H1 (cell line): ENCODE measurements at regions not wholly inside any gene's neighbourhood (a gene's known extent, or its start where the extent isn't known, plus 50 kb on each side); places are given as distances from the start of the nearest gene placed in this dataset.
A peak's percentile ranks its signal among the peaks of the same experiment; 100 is the strongest.

Experiments
- CTCF ChIA-PET: fragments of 300-600 bp; sonication (Branson Sonifier 250); formaldehyde crosslinking; loops from one replicate; lab custom pipeline; 2021; ENCODE audit not compliant: partially characterized antibody; lab: Charles Lee
- POLR2A ChIA-PET: fragments of 300-600 bp; sonication (Branson Sonifier 250); formaldehyde crosslinking; loops from one replicate; lab custom pipeline; 2021; ENCODE audit warnings: inconsistent platforms; ENCODE audit not compliant: partially characterized antibody; lab: Charles Lee
- DNase-seq, 2 experiments: peaks; one replicate each; pipeline versions ENCODE4 v3.0.0 to v3.0.0-alpha.2; 2010 to 2022; ENCODE audit warnings: low spot score in 2 of 2, low read depth in 1 of 2, mixed read lengths in 1 of 2
- FAIRE-seq: peaks from 2 replicates; lab custom pipeline; 2011; peaks lifted over from hg19 to GRCh38; lab: Jason Lieb, UNC
- H2AFZ ChIP-seq: 2 replicates; pipeline ENCODE4 v1.8.1; 2012; ENCODE audit warnings: low read length, inconsistent platforms
- H2AK5ac ChIP-seq: 2 replicates; pipeline ENCODE4 v1.6.1; 2013; ENCODE audit warnings: low read depth, low read length
- H2BK120ac ChIP-seq: replicated peaks from 2 replicates; pipeline ENCODE3; 2013; ENCODE audit warnings: low read depth, low read length, inconsistent platforms
- H2BK12ac ChIP-seq: 2 replicates; pipeline ENCODE4 v1.6.1; 2013; ENCODE audit warnings: low read depth, low read length
- H2BK15ac ChIP-seq: 2 replicates; pipeline ENCODE4 v1.6.1; 2013; ENCODE audit warnings: low read length
- H2BK20ac ChIP-seq: 2 replicates; pipeline ENCODE4 v1.6.1; 2013; ENCODE audit warnings: low read length
- H2BK5ac ChIP-seq: 2 replicates; pipeline ENCODE4 v1.6.1; 2013; ENCODE audit warnings: low read depth, low read length
- H3K14ac ChIP-seq: 2 replicates; pipeline ENCODE4 v1.6.1; 2013; ENCODE audit warnings: inconsistent platforms; ENCODE audit not compliant: insufficient read length
- H3K18ac ChIP-seq: 2 replicates; pipeline ENCODE4 v1.6.1; 2013; ENCODE audit warnings: low read length; ENCODE audit errors: extremely low read depth
- H3K23ac ChIP-seq: 2 replicates; pipeline ENCODE4 v1.6.1; 2013; ENCODE audit warnings: inconsistent platforms; ENCODE audit not compliant: insufficient read length
- H3K23me2 ChIP-seq: 2 replicates; pipeline ENCODE4 v1.6.1; 2013; ENCODE audit warnings: low read depth, low read length
- H3K27ac ChIP-seq: 2 replicates; pipeline ENCODE4 v1.6.1; 2011; ENCODE audit warnings: low read depth, low read length, inconsistent platforms
- H3K27me3 ChIP-seq, 4 experiments: replicated peaks in 1 of 4; 1 replicate in 1 of 4; 2 replicates in 3 of 4; pipeline versions ENCODE4 v1.6.1 to v1.8.1; 2011 to 2013; ENCODE audit warnings: low read length in 3 of 4, mild to moderate bottlenecking in 3 of 4, inconsistent platforms in 2 of 4, mixed read lengths in 2 of 4, moderate library complexity in 1 of 4; ENCODE audit not compliant: control insufficient read depth in 3 of 4, insufficient read depth in 3 of 4; ENCODE audit errors: extremely low read depth in 1 of 4
- H3K36me3 ChIP-seq, 4 experiments: 2 replicates each; pipeline versions ENCODE4 v1.6.1 to v1.8.1; 2011 to 2013; ENCODE audit warnings: mild to moderate bottlenecking in 4 of 4, low read length in 3 of 4, moderate library complexity in 2 of 4, control low read depth in 1 of 4, inconsistent platforms in 1 of 4; ENCODE audit not compliant: insufficient read depth in 4 of 4, control insufficient read depth in 2 of 4
- H3K4ac ChIP-seq: replicated peaks from 2 replicates; pipeline ENCODE3; 2013; ENCODE audit warnings: low read length, low read depth, mixed read lengths, inconsistent platforms; ENCODE audit not compliant: insufficient read length
- H3K4me1 ChIP-seq, 4 experiments: replicated peaks in 1 of 4; 1 replicate in 1 of 4; 2 replicates in 3 of 4; pipeline versions ENCODE4 v1.6.1 to v1.8.1; 2011 to 2013; ENCODE audit warnings: low read length in 3 of 4, inconsistent platforms in 2 of 4, mixed read lengths in 1 of 4; ENCODE audit not compliant: insufficient read depth in 4 of 4, control insufficient read depth in 3 of 4
- H3K4me2 ChIP-seq, 2 experiments: 2 replicates each; pipeline versions ENCODE4 v1.6.1 to v1.8.1; 2011 to 2013; ENCODE audit warnings: low read depth in 2 of 2, low read length in 2 of 2, control low read depth in 1 of 2, inconsistent platforms in 1 of 2, mild to moderate bottlenecking in 1 of 2; ENCODE audit not compliant: insufficient read depth in 1 of 2
- H3K4me3 ChIP-seq, 4 experiments: fragments of 200-600, 300-600 bp in 1 of 4; sonication (generic), shearing (Covaris generic), sonication (Bioruptor Twin) in 1 of 4; 2 replicates each; pipeline versions ENCODE4 v1.5.1 to v1.8.1; 2011 to 2016; ENCODE audit warnings: low read length in 4 of 4, low read depth in 3 of 4, control low read depth in 2 of 4, inconsistent platforms in 2 of 4, mild to moderate bottlenecking in 2 of 4, mixed read lengths in 1 of 4, moderate library complexity in 1 of 4; ENCODE audit not compliant: insufficient read depth in 2 of 4; ENCODE audit errors: extremely low read depth in 1 of 4
- H3K56ac ChIP-seq: replicated peaks from 2 replicates; pipeline ENCODE3; 2013; ENCODE audit warnings: low read depth, mild to moderate bottlenecking, mixed read lengths, low read length, inconsistent platforms; ENCODE audit not compliant: insufficient read length
- H3K79me1 ChIP-seq: 2 replicates; pipeline ENCODE4 v1.6.1; 2013; ENCODE audit warnings: low read depth, low read length, control low read depth
- H3K79me2 ChIP-seq, 2 experiments: 2 replicates each; pipeline versions ENCODE4 v1.6.1 to v1.8.1; 2012 to 2013; ENCODE audit warnings: low read length in 2 of 2, mild to moderate bottlenecking in 2 of 2, inconsistent platforms in 1 of 2; ENCODE audit not compliant: insufficient read depth in 2 of 2, control insufficient read depth in 1 of 2
- H3K9ac ChIP-seq, 4 experiments: replicated peaks in 1 of 4; 1 replicate in 1 of 4; 2 replicates in 3 of 4; pipeline versions ENCODE4 v1.6.1 to v1.8.1; 2011 to 2013; ENCODE audit warnings: low read depth in 3 of 4, low read length in 3 of 4, control low read depth in 2 of 4, mild to moderate bottlenecking in 2 of 4, moderate library complexity in 2 of 4, inconsistent platforms in 1 of 4; ENCODE audit errors: extremely low read depth in 1 of 4
- H3K9me3 ChIP-seq, 2 experiments: 2 replicates each; pipeline versions ENCODE4 v1.6.1 to v1.8.1; 2012 to 2013; ENCODE audit warnings: mild to moderate bottlenecking in 2 of 2, moderate library complexity in 2 of 2, control low read depth in 1 of 2, inconsistent platforms in 1 of 2, low read depth in 1 of 2, low read length in 1 of 2, mixed read lengths in 1 of 2; ENCODE audit not compliant: insufficient read depth in 2 of 2
- H4K20me1 ChIP-seq, 2 experiments: replicated peaks in 1 of 2; 2 replicates each; pipeline versions ENCODE3 to v1.8.1; 2011 to 2013; ENCODE audit warnings: inconsistent platforms in 2 of 2, low read length in 2 of 2, mild to moderate bottlenecking in 1 of 2; ENCODE audit not compliant: insufficient read depth in 2 of 2, control insufficient read depth in 1 of 2
- H4K5ac ChIP-seq: 2 replicates; pipeline ENCODE4 v1.6.1; 2013; ENCODE audit warnings: low read length, low read depth, mixed read lengths, inconsistent platforms; ENCODE audit not compliant: insufficient read length
- H4K8ac ChIP-seq: 2 replicates; pipeline ENCODE4 v1.8.0; 2013; ENCODE audit warnings: mild to moderate bottlenecking, moderate library complexity, low read length, inconsistent platforms; ENCODE audit not compliant: insufficient read depth; ENCODE audit errors: extremely low read depth
- H4K91ac ChIP-seq: replicated peaks from 2 replicates; pipeline ENCODE3; 2013; ENCODE audit warnings: low read length, mixed read lengths, inconsistent platforms; ENCODE audit not compliant: insufficient read length
- BRCA1 ChIP-seq: IDR thresholded peaks from 2 replicates; pipeline ENCODE4 v1.6.1; 2012; ENCODE audit warnings: low read depth, low read length, improper control_type of control experiment
- CHD1 ChIP-seq: IDR thresholded peaks from 2 replicates; pipeline ENCODE4 v1.6.1; 2012; ENCODE audit warnings: low read depth, low read length, improper control_type of control experiment
- SP1 ChIP-seq: IDR thresholded peaks from 2 replicates; pipeline ENCODE4 v1.6.1; 2011; ENCODE audit warnings: low read depth, low read length
- WGBS, 2 experiments: shearing (Covaris generic) in 1 of 2; methylation state at CpG; one replicate each; pipeline versions ENCODE4 v1.1.6 to v1.1.7; 2013 to 2015; ENCODE audit warnings: low lambda C conversion rate in 2 of 2, mixed read lengths in 2 of 2, inconsistent platforms in 1 of 2, low coverage in 1 of 2, missing lambda C conversion rate in 1 of 2; ENCODE audit not compliant: insufficient replicate concordance in 2 of 2, insufficient coverage in 1 of 2, insufficient read length in 1 of 2; ENCODE audit errors: extremely low coverage in 1 of 2, missing lambda C conversion rate in 1 of 2; 5-methylcytosine and 5-hydroxymethylcytosine counted together
- TF ChIP-seq, protein P1 (sequence below): IDR thresholded peaks from 2 replicates; pipeline ENCODE4 v1.6.1; 2012; ENCODE audit warnings: inconsistent platforms

DNA sequence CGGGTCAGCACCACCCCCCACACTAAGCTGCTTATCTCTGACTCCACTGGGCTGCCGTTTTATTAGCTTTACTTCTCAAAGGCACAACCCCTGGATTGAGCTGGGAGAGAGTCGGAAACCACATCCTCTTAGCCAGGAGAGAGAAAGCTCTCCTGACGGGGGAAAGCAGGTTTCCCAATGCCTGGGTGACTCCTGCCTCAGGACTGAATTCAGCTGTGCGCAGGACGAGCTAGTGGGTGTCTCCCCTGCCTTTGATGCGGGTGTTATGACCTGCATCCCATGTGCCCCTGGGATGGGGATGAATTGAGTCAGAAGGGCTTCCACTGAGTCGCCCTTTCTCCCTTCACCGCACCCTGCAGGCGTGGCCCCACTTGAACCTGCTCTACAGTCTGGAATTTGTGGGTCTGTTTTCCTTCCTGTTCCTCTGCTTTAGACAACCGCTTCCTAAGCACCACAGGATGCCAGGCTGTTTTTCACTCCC, 819.2 kb upstream of the EEF2KMT start:
- Histone ChIP-seq H3K4me2 (peak overlapping the region in 1 of 2 experiments; percentile 1; a peak in 1 of 4 replicates), H3K9ac (no peak overlapping the region)
- 55% methylated on average over 11 of the region's 11 CpGs; no CpG with 5 or more reads in 1 of the 2 experiments for WGBS, 2 experiments

More for the DNA sequence above, 819.2 kb upstream of the EEF2KMT start:
- no peak overlapping the region for H4K91ac ChIP-seq
- no peak overlapping the region for H2AK5ac ChIP-seq
- no peak overlapping the region for H2BK120ac ChIP-seq
- no peak overlapping the region for H3K14ac ChIP-seq
- no peaks in the 10 kb centered on the region for H3K9me3 ChIP-seq
- H4K5ac ChIP-seq: no peak overlapping the region
- H2BK15ac ChIP-seq: no peak overlapping the region
- no peak overlapping the region for H2BK20ac ChIP-seq
- H3K56ac ChIP-seq: no peak overlapping the region
- no peak overlapping the region for H4K8ac ChIP-seq
- no peaks in the 10 kb centered on the region for H4K20me1 ChIP-seq
- H3K4me3 ChIP-seq: no peak overlapping the region
- DNase-seq: no peak
- H3K36me3 ChIP-seq: no peaks in the 10 kb centered on the region
- ChIA-PET CTCF (interaction anchor here (1.0 to 1.9 kb wide), 6 partner anchors 9 to 249 kb away, joined by 3 to 7 read pairs (median 5); no protein-coding TSS in a partner anchor), POLR2A (interaction anchor here (0.6 to 1.1 kb wide), 3 partner anchors 9 to 22 kb away, joined by 3 to 5 read pairs (median 4); no protein-coding TSS in a partner anchor)
- H3K79me1 ChIP-seq: no peaks in the 10 kb centered on the region
- no peak overlapping the region for H3K23ac ChIP-seq
- H3K4ac ChIP-seq: no peak overlapping the region
- no peak for FAIRE-seq
- H3K27ac ChIP-seq: no peak overlapping the region
- H2BK5ac ChIP-seq: no peak overlapping the region
- no peak for TF ChIP-seq CHD1
- no peak for TF ChIP-seq SP1
- TF ChIP-seq, protein P1, sequence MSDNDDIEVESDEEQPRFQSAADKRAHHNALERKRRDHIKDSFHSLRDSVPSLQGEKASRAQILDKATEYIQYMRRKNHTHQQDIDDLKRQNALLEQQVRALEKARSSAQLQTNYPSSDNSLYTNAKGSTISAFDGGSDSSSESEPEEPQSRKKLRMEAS: no peak
- no peak for TF ChIP-seq BRCA1
- peaks cover 3 to 16% (median 6%) of the 10 kb centered on the region in 4 experiments; a peak in 6 of 7 replicates for H3K4me1 ChIP-seq
- no peaks in the 10 kb centered on the region for H3K27me3 ChIP-seq
- H3K23me2 ChIP-seq: no peaks in the 10 kb centered on the region
- H3K79me2 ChIP-seq: no peaks in the 10 kb centered on the region
- no peak overlapping the region; the same call in 1 of the 2 replicates for H3K18ac ChIP-seq
- no peak overlapping the region for H2AFZ ChIP-seq
- H2BK12ac ChIP-seq: peak overlapping the region; percentile 86; the same call in 1 of the 2 replicates
